ENCODE measurements at regions not wholly inside any gene's neighbourhood (a gene's known extent, or its start where the extent isn't known, plus 50 kb on each side); places are given as distances from the start of the nearest gene placed in this dataset.

DNA sequence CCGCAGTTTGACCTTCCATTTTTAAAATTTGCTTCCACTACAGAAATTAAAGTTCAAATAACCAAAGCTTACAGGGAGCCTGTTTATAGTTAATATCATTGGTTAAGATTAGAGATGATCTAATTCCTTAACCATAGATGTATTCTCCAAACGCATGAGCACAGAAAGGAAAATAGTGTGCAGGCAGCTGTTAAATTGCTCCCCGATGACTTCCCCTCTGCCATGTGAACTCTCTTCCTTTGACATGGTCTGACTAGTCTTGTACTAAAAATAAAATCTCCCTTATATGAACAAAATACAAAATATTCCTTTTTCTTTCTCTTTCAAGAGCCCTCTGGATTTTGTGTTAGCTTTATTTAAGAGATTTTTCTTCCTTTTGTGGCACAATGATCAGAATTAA lies 507.6 kb upstream of the AMELY start:
- TF ChIP-seq, protein P1, sequence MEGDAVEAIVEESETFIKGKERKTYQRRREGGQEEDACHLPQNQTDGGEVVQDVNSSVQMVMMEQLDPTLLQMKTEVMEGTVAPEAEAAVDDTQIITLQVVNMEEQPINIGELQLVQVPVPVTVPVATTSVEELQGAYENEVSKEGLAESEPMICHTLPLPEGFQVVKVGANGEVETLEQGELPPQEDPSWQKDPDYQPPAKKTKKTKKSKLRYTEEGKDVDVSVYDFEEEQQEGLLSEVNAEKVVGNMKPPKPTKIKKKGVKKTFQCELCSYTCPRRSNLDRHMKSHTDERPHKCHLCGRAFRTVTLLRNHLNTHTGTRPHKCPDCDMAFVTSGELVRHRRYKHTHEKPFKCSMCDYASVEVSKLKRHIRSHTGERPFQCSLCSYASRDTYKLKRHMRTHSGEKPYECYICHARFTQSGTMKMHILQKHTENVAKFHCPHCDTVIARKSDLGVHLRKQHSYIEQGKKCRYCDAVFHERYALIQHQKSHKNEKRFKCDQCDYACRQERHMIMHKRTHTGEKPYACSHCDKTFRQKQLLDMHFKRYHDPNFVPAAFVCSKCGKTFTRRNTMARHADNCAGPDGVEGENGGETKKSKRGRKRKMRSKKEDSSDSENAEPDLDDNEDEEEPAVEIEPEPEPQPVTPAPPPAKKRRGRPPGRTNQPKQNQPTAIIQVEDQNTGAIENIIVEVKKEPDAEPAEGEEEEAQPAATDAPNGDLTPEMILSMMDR (IDR thresholded peaks at IDR 0.05), result no peak
- no peak for TF ChIP-seq POLR2A (IDR thresholded peaks at IDR 0.05)
